Sigmoid colon (tissue), 6 donors: ENCODE measurements at regions not wholly inside any gene's neighbourhood (a gene's known extent, or its start where the extent isn't known, plus 50 kb on each side); places are given as distances from the start of the nearest gene placed in this dataset.

Source experiments
- DNase-seq: peaks from one replicate; pipeline ENCODE4 v3.0.0-alpha.2; 2019
- H3K27ac ChIP-seq, 4 donors: fragments of 200-600 bp; sonication (generic); one replicate each; pipeline ENCODE4 v1.5.1; 2016 to 2019; ENCODE audit warnings: mild to moderate bottlenecking in 1 of 4
- H3K27me3 ChIP-seq, 3 donors: fragments of 200-600 bp; sonication (generic); one replicate each; pipeline ENCODE4 v1.5.1; 2019; ENCODE audit warnings: mild to moderate bottlenecking in 1 of 3
- H3K36me3 ChIP-seq, 4 donors: fragments of 200-600 bp; sonication (generic); one replicate each; pipeline ENCODE4 v1.5.1; 2016 to 2019
- H3K4me1 ChIP-seq, 4 donors: fragments of 200-600 bp; sonication (generic); one replicate each; pipeline ENCODE4 v1.5.1; 2017 to 2019
- H3K4me3 ChIP-seq, 4 donors: fragments of 200-600 bp; sonication (generic); one replicate each; pipeline ENCODE4 v1.5.1; 2017 to 2019; ENCODE audit warnings: mild to moderate bottlenecking in 2 of 4, moderate library complexity in 1 of 4
- H3K9me3 ChIP-seq, 4 donors: fragments of 200-600 bp in 3 of 4; sonication (generic) in 3 of 4; one replicate each; pipeline versions ENCODE4 v1.5.1 to v1.6.1; 2013 to 2019
- CTCF ChIP-seq, 4 experiments: fragments of 450-650 bp in 3 of 4; fragments of 200-600 bp in 1 of 4; IDR thresholded peaks; one replicate each; pipeline ENCODE4 v1.5.1; 2016 to 2019; ENCODE audit warnings: antibody characterized with exemption in 4 of 4, mild to moderate bottlenecking in 3 of 4, moderate library complexity in 2 of 4
- EP300 ChIP-seq, 4 donors: sonication (generic); formaldehyde crosslinking; IDR thresholded peaks; one replicate each; pipeline ENCODE4 v1.6.1; 2017; ENCODE audit warnings: antibody characterized with exemption in 4 of 4
- POLR2A ChIP-seq, 2 donors: fragments of 450-650 bp; IDR thresholded peaks; one replicate each; pipeline ENCODE4 v1.6.1; 2016; ENCODE audit warnings: antibody characterized with exemption in 2 of 2, mild to moderate bottlenecking in 2 of 2, moderate library complexity in 2 of 2
- POLR2AphosphoS5 ChIP-seq, 4 donors: sonication (generic); formaldehyde crosslinking; IDR thresholded peaks; one replicate each; pipeline ENCODE4 v1.6.1; 2017; ENCODE audit warnings: antibody characterized with exemption in 4 of 4
- WGBS, 2 donors: extraction: QIAGEN DNeasy Blood & Tissue Kit; methylation state at CpG; one replicate each; pipeline ENCODE4 v1.1.7; 2013; 5-methylcytosine and 5-hydroxymethylcytosine counted together
- intact Hi-C: fragments of 100-400 bp; cut with DNase I; formaldehyde crosslinking; loops from one replicate; pipeline ENCODE4 v1.15.1; 2023
- donor health status: healthy with polysubstance abuse.
- donor health status: healthy.

- intact Hi-C loops = no loop called here
- H3K4me1 ChIP-seq = no peaks in the 10 kb centered on the region
- 94 to 96% methylated on average over 3 of the region's 3 CpGs for WGBS, 2 donors
- H3K36me3 ChIP-seq = no peaks in the 10 kb centered on the region
- no peak overlapping the region for H3K4me3 ChIP-seq
- no peak overlapping the region for H3K27ac ChIP-seq
- TF ChIP-seq CTCF (IDR thresholded peaks at IDR 0.05) (no peak), POLR2AphosphoS5 (IDR thresholded peaks at IDR 0.05) (no peak), EP300 (IDR thresholded peaks at IDR 0.05) (no peak), POLR2A (IDR thresholded peaks at IDR 0.05) (no peak)
- no peak for DNase-seq
- peaks cover 0 to 2% (median 0%) of the 10 kb centered on the region in 4 donors for H3K9me3 ChIP-seq
- H3K27me3 ChIP-seq = no peaks in the 10 kb centered on the region
These were observed 346.1 kb downstream of the DCDC2C start for GRCh38 chr2:4049463-4049862.

- H3K36me3 ChIP-seq = no peaks in the 10 kb centered on the region
- H3K4me1 ChIP-seq = no peaks in the 10 kb centered on the region
- TF ChIP-seq EP300 (IDR thresholded peaks at IDR 0.05) = no peak
- no peak for TF ChIP-seq POLR2A (IDR thresholded peaks at IDR 0.05)
- TF ChIP-seq POLR2AphosphoS5 (IDR thresholded peaks at IDR 0.05) = no peak
- TF ChIP-seq CTCF (IDR thresholded peaks at IDR 0.05) = no peak
- no peaks in the 10 kb centered on the region for H3K27me3 ChIP-seq
- no peak overlapping the region for H3K27ac ChIP-seq
- intact Hi-C loops = no loop called here
- no peak for DNase-seq
- 68 to 71% methylated on average over 7 of the region's 7 CpGs for WGBS, 2 donors
- no peak overlapping the region for H3K4me3 ChIP-seq
- H3K9me3 ChIP-seq = peaks cover 0 to 4% (median 0%) of the 10 kb centered on the region in 4 donors
These were observed 350.6 kb downstream of the DCDC2C start for GRCh38 chr2:4053769-4054493.

GRCh38 chr2:4066217-4066616 is 362.8 kb downstream of the DCDC2C start:
- no peak for TF ChIP-seq POLR2AphosphoS5 (IDR thresholded peaks at IDR 0.05)
- no peak for TF ChIP-seq EP300 (IDR thresholded peaks at IDR 0.05)
- 79 to 83% methylated on average over 4 of the region's 4 CpGs for WGBS, 2 donors
- DNase-seq = no peak

GRCh38 chr2:4073026-4073569 is 369.7 kb downstream of the DCDC2C start:
- no peak for DNase-seq
- WGBS, 2 donors = 82 to 83% methylated on average over 11 of the region's 11 CpGs
- Histone ChIP-seq H3K4me3 (no peak overlapping the region), H3K4me1 (no peaks in the 10 kb centered on the region), H3K9me3 (no peaks in the 10 kb centered on the region), H3K27ac (no peak overlapping the region), H3K36me3 (no peaks in the 10 kb centered on the region), H3K27me3 (no peaks in the 10 kb centered on the region)
- TF ChIP-seq EP300 (IDR thresholded peaks at IDR 0.05) (no peak), POLR2A (IDR thresholded peaks at IDR 0.05) (no peak), POLR2AphosphoS5 (IDR thresholded peaks at IDR 0.05) (no peak), CTCF (IDR thresholded peaks at IDR 0.05) (no peak)
- intact Hi-C loops = no loop called here

More at GRCh38 chr2:4066217-4066616, 362.8 kb downstream of the DCDC2C start:
- Histone ChIP-seq H3K27ac (no peak overlapping the region), H3K27me3 (no peaks in the 10 kb centered on the region), H3K4me3 (no peak overlapping the region), H3K9me3 (no peaks in the 10 kb centered on the region), H3K36me3 (no peaks in the 10 kb centered on the region), H3K4me1 (no peaks in the 10 kb centered on the region)
- intact Hi-C loops = no loop called here

- Histone ChIP-seq H3K36me3 (no peaks in the 10 kb centered on the region), H3K27ac (no peak overlapping the region), H3K27me3 (no peaks in the 10 kb centered on the region), H3K9me3 (no peaks in the 10 kb centered on the region), H3K4me1 (no peaks in the 10 kb centered on the region), H3K4me3 (no peak overlapping the region)
- DNase-seq = no peak
- 56% methylated on average over 3 of the region's 3 CpGs for WGBS, 2 donors
- TF ChIP-seq POLR2AphosphoS5 (IDR thresholded peaks at IDR 0.05) (no peak), CTCF (IDR thresholded peaks at IDR 0.05) (no peak), POLR2A (IDR thresholded peaks at IDR 0.05) (no peak), EP300 (IDR thresholded peaks at IDR 0.05) (no peak)
- intact Hi-C loops = no loop called here
These were observed 373.6 kb downstream of the DCDC2C start for GRCh38 chr2:4077017-4077416.
